ENCODE measurements at regions not wholly inside any gene's neighbourhood (a gene's known extent, or its start where the extent isn't known, plus 50 kb on each side); places are given as distances from the start of the nearest gene placed in this dataset.

GRCh38 chr9:79273311-79273710, 298.5 kb upstream of the TLE4 start:
- TF ChIP-seq CTCF (IDR thresholded peaks at IDR 0.05; ENCODE audit: low read depth, low read length, missing control alignments), result no peak
- no peak overlapping the region for H3K27ac ChIP-seq
- no peaks in the 10 kb centered on the region for H3K27me3 ChIP-seq (replicated peaks)
- no peaks in the 10 kb centered on the region for H3K36me3 ChIP-seq (replicated peaks)
- in situ Hi-C loops (cut with HindIII; ENCODE audit: low pct_ligation_motif_present, low sequenced_read_pairs), result no loop called here
- DNase-seq, result no peak
- no peak overlapping the region for H3K4me3 ChIP-seq (ENCODE audit: low read depth, low read length)

GRCh38 chr9:79279356-79279755, 292.4 kb upstream of the TLE4 start:
- H3K27ac ChIP-seq, result no peak overlapping the region
- H3K27me3 ChIP-seq (replicated peaks), result no peaks in the 10 kb centered on the region
- H3K4me3 ChIP-seq (ENCODE audit: low read depth, low read length), result no peak overlapping the region
- TF ChIP-seq CTCF (IDR thresholded peaks at IDR 0.05; ENCODE audit: low read depth, low read length, missing control alignments), result no peak
- in situ Hi-C loops (cut with HindIII; ENCODE audit: low pct_ligation_motif_present, low sequenced_read_pairs), result no loop called here
- DNase-seq, result no peak
- H3K36me3 ChIP-seq (replicated peaks), result no peaks in the 10 kb centered on the region

DNA sequence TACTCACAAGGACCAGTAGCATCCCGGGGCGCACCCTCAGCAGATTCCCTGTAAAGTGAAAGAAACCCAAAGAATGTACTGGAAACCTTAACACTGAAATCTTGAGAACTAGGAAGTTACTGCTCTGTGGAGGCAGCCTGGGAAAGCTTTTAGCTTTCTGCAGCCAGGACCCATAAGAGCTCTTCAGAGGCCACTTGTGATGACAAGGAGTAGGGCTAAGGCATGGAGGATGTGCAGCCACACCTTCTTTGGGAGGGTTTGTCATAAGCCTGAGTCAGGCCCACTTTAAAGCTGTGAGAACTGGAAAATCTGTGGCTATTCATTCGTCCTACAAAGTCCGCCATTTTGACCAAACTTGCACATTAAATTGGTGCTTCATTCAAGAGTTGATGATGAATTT, 291.1 kb upstream of the TLE4 start:
- no peak overlapping the region for H3K4me3 ChIP-seq (ENCODE audit: low read depth, low read length)
- H3K27me3 ChIP-seq (replicated peaks), result no peaks in the 10 kb centered on the region
- in situ Hi-C loops (cut with HindIII; ENCODE audit: low pct_ligation_motif_present, low sequenced_read_pairs), result no loop called here
- TF ChIP-seq CTCF (IDR thresholded peaks at IDR 0.05; ENCODE audit: low read depth, low read length, missing control alignments), result no peak
- DNase-seq, result no peak
- H3K36me3 ChIP-seq (replicated peaks), result no peaks in the 10 kb centered on the region
- H3K27ac ChIP-seq, result no peak overlapping the region

DNA sequence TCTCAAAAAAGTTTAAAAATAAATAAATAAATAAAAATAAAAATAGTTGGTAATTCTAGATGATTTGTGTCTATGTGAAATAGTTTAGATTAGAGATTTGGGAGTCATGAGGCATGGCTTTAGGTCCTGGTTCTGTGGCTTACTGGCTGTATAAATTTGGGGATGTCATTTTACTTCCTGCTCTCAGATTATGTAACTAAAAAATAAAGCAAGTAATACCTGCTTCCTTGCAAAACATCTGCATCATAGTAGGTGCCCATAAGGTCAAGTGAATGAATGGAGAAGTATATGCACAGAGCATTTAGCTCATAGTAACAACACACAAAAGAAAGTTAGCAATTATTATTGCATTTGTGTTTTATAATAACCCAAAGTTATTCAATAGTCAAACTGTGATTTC, 287.7 kb upstream of the TLE4 start:
- H3K27ac ChIP-seq, result no peak overlapping the region
- no peak for DNase-seq
- TF ChIP-seq CTCF (IDR thresholded peaks at IDR 0.05; ENCODE audit: low read depth, low read length, missing control alignments), result no peak
- no peaks in the 10 kb centered on the region for H3K27me3 ChIP-seq (replicated peaks)
- in situ Hi-C loops (cut with HindIII; ENCODE audit: low pct_ligation_motif_present, low sequenced_read_pairs), result no loop called here
- no peak overlapping the region for H3K4me3 ChIP-seq (ENCODE audit: low read depth, low read length)
- no peaks in the 10 kb centered on the region for H3K36me3 ChIP-seq (replicated peaks)

DNA sequence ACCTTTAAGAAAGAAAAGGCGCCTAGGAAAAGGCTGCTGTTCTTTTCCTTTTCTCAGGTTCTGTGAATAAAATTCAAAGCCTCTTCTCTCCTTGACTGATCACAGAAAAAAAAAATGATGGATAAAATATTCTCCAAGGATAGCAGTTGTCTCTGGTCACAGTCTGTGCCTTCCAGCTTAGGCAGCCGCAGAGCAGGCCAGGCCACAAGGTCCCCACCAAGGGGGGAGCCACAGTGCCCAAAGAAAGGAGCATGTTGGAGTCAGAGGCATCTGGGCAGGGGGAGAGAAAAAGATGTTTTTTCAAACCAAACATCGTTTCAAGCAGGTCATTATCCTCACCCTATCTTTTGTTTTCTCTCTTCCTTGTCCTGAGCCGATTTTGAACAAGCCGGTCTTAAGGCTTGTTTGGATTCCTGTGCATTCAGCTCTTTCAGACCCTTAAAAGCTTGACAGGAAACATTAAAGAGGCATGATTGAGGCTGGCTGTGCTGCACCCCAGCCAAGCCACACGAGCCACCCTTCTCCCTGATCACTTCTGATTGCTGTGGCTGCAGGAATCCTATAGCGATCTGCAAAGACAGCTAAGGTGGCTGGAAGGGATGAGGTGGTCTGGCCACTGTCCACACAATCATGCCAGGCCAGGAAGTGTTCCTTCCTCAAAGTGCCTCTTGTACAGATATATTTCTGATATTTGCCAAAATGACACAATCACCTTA, 284.6 kb upstream of the TLE4 start:
- in situ Hi-C loops (cut with HindIII; ENCODE audit: low pct_ligation_motif_present, low sequenced_read_pairs), result no loop called here
- DNase-seq, result no peak
- H3K4me3 ChIP-seq (ENCODE audit: low read depth, low read length), result no peak overlapping the region
- no peak overlapping the region for H3K27ac ChIP-seq
- no peaks in the 10 kb centered on the region for H3K36me3 ChIP-seq (replicated peaks)
- H3K27me3 ChIP-seq (replicated peaks), result no peaks in the 10 kb centered on the region
- no peak for TF ChIP-seq CTCF (IDR thresholded peaks at IDR 0.05; ENCODE audit: low read depth, low read length, missing control alignments)

DNA sequence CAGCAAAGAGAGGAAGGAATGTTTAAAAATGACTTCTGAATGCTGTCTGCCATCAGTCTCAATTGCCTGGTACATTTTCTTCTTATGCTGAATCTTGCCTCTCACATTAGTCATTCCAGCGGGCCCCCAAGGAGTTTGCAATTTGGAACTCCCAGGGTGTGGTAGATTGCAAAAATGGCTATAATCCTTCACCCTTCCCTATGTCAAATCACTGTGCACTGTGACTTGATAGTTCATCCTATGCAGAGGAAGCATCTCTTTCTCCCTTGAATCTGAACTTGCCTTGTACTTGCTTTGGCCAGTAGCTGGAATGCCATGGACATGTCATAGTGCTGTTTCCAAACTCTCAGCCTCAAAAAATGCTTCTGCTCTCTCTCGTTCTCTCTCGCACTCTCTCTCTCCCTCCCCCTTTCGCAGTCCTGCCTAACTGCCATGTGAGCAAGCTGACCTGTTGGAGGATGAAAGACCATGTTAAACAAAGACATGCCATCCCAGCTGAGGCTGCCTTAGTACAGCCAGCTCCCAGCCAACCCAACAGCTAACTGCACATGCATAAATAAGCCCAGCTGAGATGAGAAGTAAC, 284.0 kb upstream of the TLE4 start:
- TF ChIP-seq CTCF (IDR thresholded peaks at IDR 0.05; ENCODE audit: low read depth, low read length, missing control alignments), result no peak
- Histone ChIP-seq H3K36me3 (replicated peaks) (no peaks in the 10 kb centered on the region), H3K27ac (no peak overlapping the region), H3K4me3 (ENCODE audit: low read depth, low read length) (no peak overlapping the region), H3K27me3 (replicated peaks) (no peaks in the 10 kb centered on the region)
- no peak for DNase-seq
- in situ Hi-C loops (cut with HindIII; ENCODE audit: low pct_ligation_motif_present, low sequenced_read_pairs), result no loop called here
